WTC11 (cell line): ENCODE measurements at regions not wholly inside any gene's neighbourhood (a gene's known extent, or its start where the extent isn't known, plus 50 kb on each side); places are given as distances from the start of the nearest gene placed in this dataset.

Experiments
- ARID4B ChIP-seq: sonication (generic); formaldehyde crosslinking; IDR thresholded peaks from 2 replicates; pipeline ENCODE4 v1.8.0; 2023; ENCODE audit warnings: missing genetic modification reagents, mild to moderate bottlenecking, borderline replicate concordance
- ATF2 ChIP-seq: sonication (generic); formaldehyde crosslinking; IDR thresholded peaks from 2 replicates; pipeline ENCODE4 v1.8.1; 2022; ENCODE audit warnings: low read depth, missing genetic modification reagents, borderline replicate concordance
- CTCF ChIP-seq: fragments of 200-600 bp; IDR thresholded peaks from 2 replicates; pipeline ENCODE4 v1.8.0; 2022; ENCODE audit warnings: antibody characterized with exemption
- E2F4 ChIP-seq: sonication (generic); formaldehyde crosslinking; IDR thresholded peaks from 2 replicates; pipeline ENCODE4 v1.8.1; 2022; ENCODE audit warnings: low read depth, mild to moderate bottlenecking, moderate library complexity, missing genetic modification reagents, borderline replicate concordance
- E2F5 ChIP-seq: sonication (generic); formaldehyde crosslinking; IDR thresholded peaks from 2 replicates; pipeline ENCODE4 v1.8.1; 2022; ENCODE audit warnings: mild to moderate bottlenecking, moderate library complexity, missing genetic modification reagents
- FOXJ3 ChIP-seq: sonication (generic); formaldehyde crosslinking; IDR thresholded peaks from 2 replicates; pipeline ENCODE4 v1.9.0; 2021; ENCODE audit warnings: missing genetic modification reagents, mild to moderate bottlenecking, borderline replicate concordance
- GTF2I ChIP-seq: fragments of 250-450 bp; sonication (Bioruptor Pico); conservative IDR thresholded peaks from 2 replicates; pipeline ENCODE4 v1.4.0; 2021; ENCODE audit warnings: mild to moderate bottlenecking
- HMGXB4 ChIP-seq: sonication (generic); formaldehyde crosslinking; IDR thresholded peaks from 2 replicates; pipeline ENCODE4 v1.8.1; 2023; ENCODE audit warnings: mild to moderate bottlenecking, moderate library complexity, missing genetic modification reagents
- MAX ChIP-seq: sonication (generic); formaldehyde crosslinking; IDR thresholded peaks from 2 replicates; pipeline ENCODE4 v1.8.0; 2022; ENCODE audit warnings: mild to moderate bottlenecking, missing genetic modification reagents
- TEAD4 ChIP-seq: sonication (generic); formaldehyde crosslinking; IDR thresholded peaks from 2 replicates; pipeline ENCODE4 v1.8.0; 2022; ENCODE audit warnings: mild to moderate bottlenecking, missing genetic modification reagents
- ZBTB43 ChIP-seq: sonication (generic); formaldehyde crosslinking; IDR thresholded peaks from 2 replicates; pipeline ENCODE4 v1.8.1; 2023; ENCODE audit warnings: mild to moderate bottlenecking, missing genetic modification reagents

GRCh38 chr13:50610238-50610637 lies 233.3 kb downstream of the DLEU7 start:
- TF ChIP-seq HMGXB4 (CRISPR knock-in tag) (no peak), MAX (CRISPR knock-in tag) (no peak), CTCF (no peak), FOXJ3 (no peak), E2F4 (no peak), E2F5 (no peak), TEAD4 (no peak), ATF2 (CRISPR knock-in tag) (no peak), GTF2I (no peak), ARID4B (no peak), ZBTB43 (no peak)
